ENCODE measurements at regions not wholly inside any gene's neighbourhood (a gene's known extent, or its start where the extent isn't known, plus 50 kb on each side); places are given as distances from the start of the nearest gene placed in this dataset.
"Not testable (repeated sequence)": the region's sequence is repeated elsewhere in the genome, so short reads cannot be mapped to it uniquely, and the experiment has no call there.

- TF ChIP-seq CTCF (IDR thresholded peaks at IDR 0.05; ENCODE audit: borderline replicate concordance, control extremely low read depth, extremely low read depth, insufficient read depth, missing control alignments) = no peak
- DNase-seq (ENCODE audit: low spot score) = no peak
- in situ Hi-C loops (cut with MboI; ENCODE audit: low sequenced_read_pairs, unreplicated experiment) = no loop called here
Observed at GRCh38 chr20:53804920-53805894, 211.6 kb upstream of the ZNF217 start.

- in situ Hi-C loops (cut with MboI; ENCODE audit: low sequenced_read_pairs, unreplicated experiment); DNase-seq (ENCODE audit: low spot score): not testable (repeated sequence)
Observed at GRCh38 chr20:53804308-53804707, 210.7 kb upstream of the ZNF217 start.

GRCh38 chr20:53803492-53804155, 210.0 kb upstream of the ZNF217 start:
- in situ Hi-C loops (cut with MboI; ENCODE audit: low sequenced_read_pairs, unreplicated experiment) = no loop called here
- DNase-seq (ENCODE audit: low spot score) = no peak
- TF ChIP-seq CTCF (IDR thresholded peaks at IDR 0.05; ENCODE audit: borderline replicate concordance, control extremely low read depth, extremely low read depth, insufficient read depth, missing control alignments) = no peak

- no peak for DNase-seq (ENCODE audit: low spot score)
- TF ChIP-seq CTCF (IDR thresholded peaks at IDR 0.05; ENCODE audit: borderline replicate concordance, control extremely low read depth, extremely low read depth, insufficient read depth, missing control alignments) = no peak
- in situ Hi-C loops (cut with MboI; ENCODE audit: low sequenced_read_pairs, unreplicated experiment) = no loop called here
Observed at GRCh38 chr20:53801609-53802370, 208.2 kb upstream of the ZNF217 start.

GRCh38 chr20:53800883-53801604, 207.4 kb upstream of the ZNF217 start:
- in situ Hi-C loops (cut with MboI; ENCODE audit: low sequenced_read_pairs, unreplicated experiment) = no loop called here
- no peak for TF ChIP-seq CTCF (IDR thresholded peaks at IDR 0.05; ENCODE audit: borderline replicate concordance, control extremely low read depth, extremely low read depth, insufficient read depth, missing control alignments)
- DNase-seq (ENCODE audit: low spot score) = no peak

- no peak for DNase-seq (ENCODE audit: low spot score)
- in situ Hi-C loops (cut with MboI; ENCODE audit: low sequenced_read_pairs, unreplicated experiment) = no loop called here
- TF ChIP-seq CTCF (IDR thresholded peaks at IDR 0.05; ENCODE audit: borderline replicate concordance, control extremely low read depth, extremely low read depth, insufficient read depth, missing control alignments) = no peak
Observed at GRCh38 chr20:53800418-53800817, 206.8 kb upstream of the ZNF217 start.
